HEK293T (cell line): ENCODE measurements at regions not wholly inside any gene's neighbourhood (a gene's known extent, or its start where the extent isn't known, plus 50 kb on each side); places are given as distances from the start of the nearest gene placed in this dataset.
A peak's percentile ranks its signal among the peaks of the same experiment; 100 is the strongest.

Source experiments
- CTCF ChIA-PET: fragments of 350-600 bp; formaldehyde crosslinking; extraction: SDS; loops from one replicate; lab custom pipeline; 2021; ENCODE audit warnings: antibody characterized with exemption, inconsistent platforms; lab: Yijun Ruan, JAX
- POLR2A ChIA-PET: fragments of 350-600 bp; formaldehyde crosslinking; extraction: SDS; loops from one replicate; lab custom pipeline; 2020; ENCODE audit warnings: antibody characterized with exemption, inconsistent platforms; lab: Yijun Ruan, JAX
- DNase-seq: peaks from one replicate; pipeline ENCODE4 v3.0.0; 2012; ENCODE audit warnings: mixed read lengths; ENCODE audit errors: extremely low spot score
- ARNT ChIP-seq: fragments of 450-650 bp; IDR thresholded peaks from 2 replicates; pipeline ENCODE4 v1.6.1; 2017; ENCODE audit warnings: mild to moderate bottlenecking
- BHLHE40 ChIP-seq: fragments of 450-650 bp; IDR thresholded peaks from 2 replicates; pipeline ENCODE4 v1.6.1; 2016; ENCODE audit warnings: mild to moderate bottlenecking, moderate library complexity, borderline replicate concordance
- CTBP1 ChIP-seq: fragments of 450-650 bp; IDR thresholded peaks from 2 replicates; pipeline ENCODE4 v1.6.1; 2016; ENCODE audit warnings: borderline replicate concordance
- ELF4 ChIP-seq: fragments of 450-650 bp; IDR thresholded peaks from 2 replicates; pipeline ENCODE4 v1.6.1; 2017; ENCODE audit warnings: antibody characterized with exemption
- FOXA1 ChIP-seq: fragments of 450-650 bp; IDR thresholded peaks from 2 replicates; pipeline ENCODE4 v1.6.1; 2016; ENCODE audit warnings: mild to moderate bottlenecking
- FOXK2 ChIP-seq: fragments of 450-650 bp; IDR thresholded peaks from 2 replicates; pipeline ENCODE4 v1.6.1; 2016; ENCODE audit warnings: mild to moderate bottlenecking
- FOXM1 ChIP-seq: fragments of 450-650 bp; IDR thresholded peaks from 2 replicates; pipeline ENCODE4 v1.6.1; 2017; ENCODE audit warnings: mild to moderate bottlenecking, borderline replicate concordance
- HDGF ChIP-seq: fragments of 450-650 bp; IDR thresholded peaks from 2 replicates; pipeline ENCODE4 v1.6.1; 2017; ENCODE audit warnings: antibody characterized with exemption, borderline replicate concordance
- L3MBTL2 ChIP-seq: fragments of 450-650 bp; conservative IDR thresholded peaks from 2 replicates; pipeline ENCODE4 v1.6.1; 2016; ENCODE audit warnings: mild to moderate bottlenecking
- LEF1 ChIP-seq: fragments of 450-650 bp; IDR thresholded peaks from 2 replicates; pipeline ENCODE4 v1.6.1; 2017; ENCODE audit warnings: mild to moderate bottlenecking, borderline replicate concordance
- NFRKB ChIP-seq: fragments of 450-650 bp; IDR thresholded peaks from 2 replicates; pipeline ENCODE4 v1.6.1; 2016; ENCODE audit warnings: mild to moderate bottlenecking, moderate library complexity
- SP1 ChIP-seq: fragments of 450-650 bp; IDR thresholded peaks from 2 replicates; pipeline ENCODE4 v1.6.1; 2017
- SUZ12 ChIP-seq: fragments of 450-650 bp; IDR thresholded peaks from 2 replicates; pipeline ENCODE4 v1.6.1; 2016; ENCODE audit warnings: mild to moderate bottlenecking
- TARDBP ChIP-seq: fragments of 450-650 bp; IDR thresholded peaks from 2 replicates; pipeline ENCODE4 v1.6.1; 2016
- ZNF384 ChIP-seq: fragments of 450-650 bp; IDR thresholded peaks from 2 replicates; pipeline ENCODE4 v1.6.1; 2016
- TF ChIP-seq, protein P1 (sequence below): fragments of 450-650 bp; IDR thresholded peaks from 2 replicates; pipeline ENCODE4 v1.6.1; 2016

DNA sequence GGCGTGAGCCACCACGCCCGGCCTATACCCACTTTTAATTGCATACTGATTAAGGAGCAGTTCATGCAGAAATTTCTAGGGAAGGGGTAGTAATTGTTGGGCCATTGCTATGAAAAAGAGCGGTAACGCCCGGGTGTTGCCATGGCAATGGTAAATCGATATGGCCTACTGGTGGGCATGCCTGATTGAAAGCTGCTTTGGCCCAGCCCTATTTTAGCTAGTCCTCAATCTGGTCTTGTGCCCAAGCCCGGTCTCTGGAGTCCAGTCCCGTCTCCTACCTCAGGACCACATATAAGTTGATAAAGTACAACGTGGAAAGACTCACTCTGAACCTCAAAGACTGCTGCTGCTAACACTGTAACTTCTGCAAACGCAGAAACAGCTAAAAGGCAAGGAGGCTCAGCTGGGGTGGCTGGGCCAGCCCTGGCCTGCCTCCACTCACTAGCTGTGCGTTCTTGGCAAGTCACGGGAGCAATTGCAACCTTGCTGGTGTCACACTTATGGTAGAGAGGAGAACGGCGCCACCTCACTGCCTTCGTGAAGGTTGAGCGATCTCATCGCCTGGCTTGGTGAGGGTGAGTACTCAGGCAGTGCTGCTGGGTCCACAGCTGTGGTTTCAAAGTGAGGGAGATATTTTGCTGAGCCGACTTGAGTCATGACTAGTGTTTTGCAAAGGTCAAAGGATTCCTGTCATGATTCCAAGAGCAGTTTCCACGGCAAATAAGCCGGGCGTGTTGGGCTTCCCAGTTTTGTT is 57.0 kb upstream of the GRPEL1 start:
- TF ChIP-seq NFRKB = no peak
- TF ChIP-seq SP1 = no peak
- TF ChIP-seq SUZ12 = no peak
- no peak for TF ChIP-seq ZNF384
- no peak for TF ChIP-seq TARDBP
- CTCF ChIA-PET = interaction anchor here (0.6 kb wide), 1 partner anchor 118 kb away, joined by 3 read pairs; no protein-coding TSS in a partner anchor
- POLR2A ChIA-PET = interaction anchor here (1.0 kb wide), 1 partner anchor 22 kb away, joined by 3 read pairs; no protein-coding TSS in a partner anchor
- no peak for DNase-seq

DNA sequence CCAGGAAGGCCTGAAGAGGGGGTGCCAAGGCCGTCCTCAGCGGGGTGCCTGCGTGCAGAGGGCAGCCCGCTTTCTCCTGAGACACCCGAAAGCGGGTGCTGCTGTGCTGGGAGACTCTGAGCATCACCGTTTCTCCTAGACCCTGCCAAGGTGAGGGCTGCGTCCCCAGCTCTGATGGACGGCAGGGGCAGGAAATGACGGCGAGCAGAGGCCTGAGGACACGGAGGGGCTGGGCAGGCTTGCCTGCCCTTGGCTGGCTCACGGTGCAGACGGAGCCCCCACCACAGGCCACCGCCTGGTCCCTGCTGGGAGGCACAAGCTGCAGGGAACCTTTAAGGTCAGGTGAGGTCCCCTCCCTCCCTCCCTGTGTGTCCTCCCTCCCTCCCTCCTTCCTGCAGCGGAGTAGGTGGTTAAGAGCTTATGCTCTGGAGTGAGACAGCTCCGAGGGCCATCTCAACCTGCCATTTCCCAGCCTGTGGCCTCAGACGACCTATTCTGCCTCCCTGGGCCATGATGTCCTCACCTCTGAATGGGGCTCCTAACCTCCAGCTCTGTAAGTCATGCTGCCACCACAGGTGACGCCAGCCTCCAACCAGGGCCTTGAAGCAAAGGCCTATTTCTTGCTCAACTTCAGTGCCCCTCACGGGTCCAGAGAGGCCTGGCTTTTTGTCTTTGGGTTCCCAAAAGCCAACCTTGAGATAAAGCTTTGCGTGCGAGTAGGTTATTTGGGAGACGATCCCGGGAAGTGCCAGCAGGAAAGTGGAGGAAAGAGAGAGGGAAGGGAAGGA is 54.2 kb upstream of the GRPEL1 start:
- CTCF ChIA-PET = no interaction called here
- DNase-seq = no peak
- POLR2A ChIA-PET = no interaction called here
- TF ChIP-seq HDGF (no peak), SP1 (no peak), ARNT (no peak), FOXA1 (no peak), CTBP1 (no peak), ELF4 (no peak), L3MBTL2 (no peak)

DNA sequence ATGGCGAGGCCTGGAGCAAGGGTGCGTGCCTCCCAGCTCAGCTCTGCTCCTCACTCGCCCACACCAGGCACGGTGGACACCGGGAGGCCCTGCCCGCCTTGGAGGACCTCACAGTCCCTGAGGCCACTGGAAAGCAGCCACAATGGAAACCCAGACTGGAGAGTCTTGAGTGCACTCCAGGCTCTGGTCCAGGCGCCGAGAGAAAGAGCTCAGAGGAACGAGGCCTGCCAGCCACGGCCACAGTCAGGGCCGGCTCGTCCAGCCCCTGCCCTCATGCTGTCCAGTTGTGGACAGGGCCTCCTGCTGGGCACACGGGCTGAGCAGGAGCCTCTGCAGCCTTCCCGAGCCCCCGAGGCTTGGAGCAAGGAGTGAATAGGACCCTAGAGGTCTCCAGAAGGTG is 53.3 kb upstream of the GRPEL1 start:
- DNase-seq = no peak
- TF ChIP-seq ZNF384 = no peak
- no peak for TF ChIP-seq FOXK2
- TF ChIP-seq, protein P1, sequence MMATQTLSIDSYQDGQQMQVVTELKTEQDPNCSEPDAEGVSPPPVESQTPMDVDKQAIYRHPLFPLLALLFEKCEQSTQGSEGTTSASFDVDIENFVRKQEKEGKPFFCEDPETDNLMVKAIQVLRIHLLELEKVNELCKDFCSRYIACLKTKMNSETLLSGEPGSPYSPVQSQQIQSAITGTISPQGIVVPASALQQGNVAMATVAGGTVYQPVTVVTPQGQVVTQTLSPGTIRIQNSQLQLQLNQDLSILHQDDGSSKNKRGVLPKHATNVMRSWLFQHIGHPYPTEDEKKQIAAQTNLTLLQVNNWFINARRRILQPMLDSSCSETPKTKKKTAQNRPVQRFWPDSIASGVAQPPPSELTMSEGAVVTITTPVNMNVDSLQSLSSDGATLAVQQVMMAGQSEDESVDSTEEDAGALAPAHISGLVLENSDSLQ = no peak
- no peak for TF ChIP-seq L3MBTL2
- TF ChIP-seq ELF4 = no peak
- TF ChIP-seq CTBP1 = no peak
- TF ChIP-seq FOXA1 = no peak
- no peak for TF ChIP-seq NFRKB
- no peak for TF ChIP-seq SUZ12
- TF ChIP-seq SP1 = no peak
- no peak for TF ChIP-seq HDGF
- no peak for TF ChIP-seq BHLHE40
- POLR2A ChIA-PET = no interaction called here
- CTCF ChIA-PET = interaction anchor here (0.6 kb wide), 1 partner anchor 748 kb away, joined by 3 read pairs; no protein-coding TSS in a partner anchor

DNA sequence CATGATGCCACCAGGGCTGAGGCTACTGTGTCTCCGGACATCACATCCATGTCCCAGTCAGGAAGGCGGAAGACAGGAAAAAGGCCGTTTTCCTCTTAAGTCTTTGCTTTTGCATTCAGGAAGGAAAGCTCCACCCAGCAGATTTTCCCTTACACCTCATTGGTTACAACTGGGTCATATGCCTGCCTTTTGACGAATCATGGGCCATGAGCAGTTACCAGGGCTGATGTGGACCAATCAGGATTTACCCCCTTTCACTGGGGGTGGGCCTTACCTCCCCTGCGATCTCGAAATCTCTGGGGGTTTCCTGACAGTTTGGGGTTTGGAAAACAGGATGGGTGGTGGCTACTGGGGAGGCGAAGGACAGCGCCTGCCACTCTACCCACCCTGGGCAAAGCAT is 52.5 kb upstream of the GRPEL1 start:
- DNase-seq = peak; percentile 69
- ChIA-PET CTCF (no interaction called here), POLR2A (no interaction called here)
- TF ChIP-seq HDGF (no peak), FOXA1 (no peak), SP1 (no peak), ARNT (no peak), SUZ12 (no peak), FOXK2 (no peak), CTBP1 (no peak), TARDBP (no peak), FOXM1 (no peak), ZNF384 (no peak), L3MBTL2 (no peak), LEF1 (no peak), NFRKB (no peak)
- TF ChIP-seq, protein P1 = no peak

DNA sequence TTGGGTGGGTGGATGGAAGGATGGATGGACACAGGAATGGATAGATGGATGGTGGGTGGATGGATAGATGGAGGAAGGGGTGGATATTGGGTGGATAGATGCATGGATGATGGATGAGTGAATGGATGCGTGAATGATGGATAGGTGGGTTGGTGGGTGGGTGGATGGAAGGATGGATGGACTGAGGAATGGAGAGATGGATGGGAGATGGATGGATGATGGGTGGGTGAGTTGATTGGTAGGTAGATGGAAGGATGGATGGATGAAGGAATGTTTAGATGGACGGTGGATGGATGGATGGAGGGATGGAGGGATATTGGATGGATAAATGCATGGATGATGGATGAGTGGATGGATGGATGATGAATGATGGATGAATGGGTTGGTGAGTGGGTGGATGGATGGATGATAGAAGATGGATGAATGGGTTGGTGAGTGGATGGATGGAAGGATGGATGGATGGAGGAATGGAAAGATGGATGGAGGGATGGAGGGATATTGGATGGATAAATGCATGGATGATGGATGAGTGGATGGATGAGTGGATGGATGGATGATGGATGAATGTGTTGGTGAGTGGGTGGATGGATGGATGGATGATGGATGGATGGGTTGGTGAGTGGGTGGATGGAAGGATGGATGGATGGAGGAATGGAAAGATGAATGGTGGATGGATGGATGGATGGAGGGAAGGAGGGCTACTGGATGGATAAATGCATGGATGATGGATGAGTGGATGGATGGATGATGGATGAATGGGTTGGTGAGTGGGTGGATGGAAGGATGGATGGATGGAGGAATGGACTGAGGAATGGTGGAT is 50.4 kb upstream of the GRPEL1 start:
- CTCF ChIA-PET = no interaction called here
- POLR2A ChIA-PET = no interaction called here
- TF ChIP-seq BHLHE40 (no peak), TARDBP (no peak), CTBP1 (no peak), LEF1 (no peak), FOXK2 (no peak), SUZ12 (no peak), ZNF384 (no peak), ARNT (no peak), HDGF (no peak), SP1 (no peak)
- TF ChIP-seq, protein P1 = no peak
- DNase-seq = no peak
